Uterus (tissue), 2 donors: ENCODE measurements at regions not wholly inside any gene's neighbourhood (a gene's known extent, or its start where the extent isn't known, plus 50 kb on each side); places are given as distances from the start of the nearest gene placed in this dataset.

Source experiments
- POLR2A ChIP-seq, 2 donors: fragments of 450-650 bp; IDR thresholded peaks; one replicate each; pipeline ENCODE4 v1.6.1; 2016; ENCODE audit warnings: antibody characterized with exemption in 2 of 2, mild to moderate bottlenecking in 1 of 2, moderate library complexity in 1 of 2
- TF ChIP-seq, protein P1 (sequence below), 4 experiments: fragments of 200-600 bp in 2 of 4; fragments of 450-650 bp in 2 of 4; sonication (generic) in 2 of 4; IDR thresholded peaks; one replicate each; pipeline ENCODE4 v1.5.1; 2016 to 2019; ENCODE audit warnings: antibody characterized with exemption in 4 of 4, mild to moderate bottlenecking in 2 of 4, moderate library complexity in 1 of 4

DNA sequence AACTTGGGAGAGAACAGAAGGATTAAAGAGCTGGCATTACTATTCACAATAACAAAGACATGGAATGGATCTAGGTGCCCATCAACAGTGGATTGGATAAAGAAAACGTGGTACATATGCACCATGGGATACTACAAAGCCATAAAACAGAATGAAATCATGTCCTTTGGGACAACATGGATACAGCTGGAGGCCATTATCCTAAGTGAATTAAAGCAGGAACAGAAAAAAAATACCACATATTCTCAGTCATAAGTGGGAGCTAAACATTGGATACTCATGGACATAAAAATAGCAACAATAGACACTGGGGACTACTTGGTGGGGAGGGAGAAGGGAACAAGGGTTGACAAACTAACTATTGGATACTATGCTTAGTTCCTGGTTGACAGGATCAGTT lies 133.2 kb upstream of the ITGB1 start:
- TF ChIP-seq, protein P1, sequence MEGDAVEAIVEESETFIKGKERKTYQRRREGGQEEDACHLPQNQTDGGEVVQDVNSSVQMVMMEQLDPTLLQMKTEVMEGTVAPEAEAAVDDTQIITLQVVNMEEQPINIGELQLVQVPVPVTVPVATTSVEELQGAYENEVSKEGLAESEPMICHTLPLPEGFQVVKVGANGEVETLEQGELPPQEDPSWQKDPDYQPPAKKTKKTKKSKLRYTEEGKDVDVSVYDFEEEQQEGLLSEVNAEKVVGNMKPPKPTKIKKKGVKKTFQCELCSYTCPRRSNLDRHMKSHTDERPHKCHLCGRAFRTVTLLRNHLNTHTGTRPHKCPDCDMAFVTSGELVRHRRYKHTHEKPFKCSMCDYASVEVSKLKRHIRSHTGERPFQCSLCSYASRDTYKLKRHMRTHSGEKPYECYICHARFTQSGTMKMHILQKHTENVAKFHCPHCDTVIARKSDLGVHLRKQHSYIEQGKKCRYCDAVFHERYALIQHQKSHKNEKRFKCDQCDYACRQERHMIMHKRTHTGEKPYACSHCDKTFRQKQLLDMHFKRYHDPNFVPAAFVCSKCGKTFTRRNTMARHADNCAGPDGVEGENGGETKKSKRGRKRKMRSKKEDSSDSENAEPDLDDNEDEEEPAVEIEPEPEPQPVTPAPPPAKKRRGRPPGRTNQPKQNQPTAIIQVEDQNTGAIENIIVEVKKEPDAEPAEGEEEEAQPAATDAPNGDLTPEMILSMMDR (IDR thresholded peaks at IDR 0.05) = no peak
- TF ChIP-seq POLR2A (IDR thresholded peaks at IDR 0.05) = no peak
